ENCODE measurements at regions not wholly inside any gene's neighbourhood (a gene's known extent, or its start where the extent isn't known, plus 50 kb on each side); places are given as distances from the start of the nearest gene placed in this dataset.

GRCh38 chr9:88690628-88691027, 155.7 kb downstream of the NXNL2 start:
- TF ChIP-seq POLR2AphosphoS5 (IDR thresholded peaks at IDR 0.05; ENCODE audit: low read depth, low read length) = no peak
- no peak for TF ChIP-seq TAF1 (IDR thresholded peaks at IDR 0.05; ENCODE audit: borderline replicate concordance, insufficient read depth, low read length)

All from PFSK-1 (cell line).